ENCODE measurements at regions not wholly inside any gene's neighbourhood (a gene's known extent, or its start where the extent isn't known, plus 50 kb on each side); places are given as distances from the start of the nearest gene placed in this dataset.

- H3K27me3 ChIP-seq: no peaks in the 10 kb centered on the region
- H3K9me3 ChIP-seq: no peaks in the 10 kb centered on the region
- ATAC-seq: no peak
- no peak overlapping the region for H3K4me3 ChIP-seq
- DNase-seq: no peak
- H3K27ac ChIP-seq: no peak overlapping the region
- no peaks in the 10 kb centered on the region for H3K36me3 ChIP-seq
- TF ChIP-seq CTCF (IDR thresholded peaks at IDR 0.05): no peak
- TF ChIP-seq POLR2A (IDR thresholded peaks at IDR 0.05): no peak
- H3K4me1 ChIP-seq: peaks cover 0 to 4% (median 0%) of the 10 kb centered on the region in 12 donors
- 68 to 86% (median 80%) methylated on average over 2 of the region's 2 CpGs for whole genome bisulfite sequencing, 4 donors
- intact Hi-C loops (cut with DNase I): no loop called here
Measured at GRCh38 chr6:97629180-97629579, 346.2 kb upstream of the MMS22L start.

- intact Hi-C loops (cut with DNase I): no loop called here
- WGBS, 4 donors: 74 to 85% (median 80%) methylated on average over 1 of the region's 1 CpG
Measured at GRCh38 chr6:97630604-97631003, 347.6 kb upstream of the MMS22L start.

GRCh38 chr6:97632341-97632740 is 349.3 kb upstream of the MMS22L start:
- Histone ChIP-seq H3K27ac (no peak overlapping the region), H3K4me3 (no peak overlapping the region), H3K9me3 (peaks cover 0 to 7% (median 0%) of the 10 kb centered on the region in 12 donors), H3K27me3 (no peaks in the 10 kb centered on the region), H3K36me3 (no peaks in the 10 kb centered on the region), H3K4me1 (no peaks in the 10 kb centered on the region)
- intact Hi-C loops (cut with DNase I): no loop called here
- no peak for ATAC-seq
- WGBS, 4 donors: 88 to 95% (median 89%) methylated on average over 1 of the region's 1 CpG
- no peak for TF ChIP-seq POLR2A (IDR thresholded peaks at IDR 0.05)
- TF ChIP-seq CTCF (IDR thresholded peaks at IDR 0.05): no peak
- DNase-seq: no peak

More at GRCh38 chr6:97630604-97631003, 347.6 kb upstream of the MMS22L start:
- Histone ChIP-seq H3K4me3 (no peak overlapping the region), H3K27me3 (no peaks in the 10 kb centered on the region), H3K36me3 (no peaks in the 10 kb centered on the region), H3K9me3 (no peaks in the 10 kb centered on the region), H3K4me1 (peaks cover 0 to 4% (median 0%) of the 10 kb centered on the region in 12 donors), H3K27ac (no peak overlapping the region)
- TF ChIP-seq POLR2A (IDR thresholded peaks at IDR 0.05): no peak
- no peak for TF ChIP-seq CTCF (IDR thresholded peaks at IDR 0.05)
- DNase-seq (no peak), ATAC-seq (no peak)

GRCh38 chr6:97639702-97640101 is 356.7 kb upstream of the MMS22L start:
- H3K27me3 ChIP-seq: no peaks in the 10 kb centered on the region
- WGBS, 4 donors: 86 to 95% (median 91%) methylated on average over 1 of the region's 1 CpG
- H3K36me3 ChIP-seq: no peaks in the 10 kb centered on the region
- H3K4me3 ChIP-seq: no peak overlapping the region
- TF ChIP-seq POLR2A (IDR thresholded peaks at IDR 0.05) (no peak), CTCF (IDR thresholded peaks at IDR 0.05) (no peak)
- ATAC-seq: no peak
- no peak overlapping the region for H3K27ac ChIP-seq
- H3K9me3 ChIP-seq: peaks cover 0 to 28% (median 9%) of the 10 kb centered on the region in 12 donors
- no peaks in the 10 kb centered on the region for H3K4me1 ChIP-seq
- intact Hi-C loops (cut with DNase I): no loop called here
- no peak for DNase-seq
